ENCODE measurements at regions not wholly inside any gene's neighbourhood (a gene's known extent, or its start where the extent isn't known, plus 50 kb on each side); places are given as distances from the start of the nearest gene placed in this dataset.

- no peak for TF ChIP-seq CREB5 (CRISPR knock-in tag; IDR thresholded peaks at IDR 0.05; ENCODE audit: low read depth)
Measured at GRCh38 chr1:237962985-237963384, 72.3 kb upstream of the ZP4 start (continued).

GRCh38 chr1:237961754-237962153 lies 71.0 kb upstream of the ZP4 start:
- no peak for ATAC-seq
- TF ChIP-seq TCF4 (CRISPR knock-in tag; IDR thresholded peaks at IDR 0.05; ENCODE audit: borderline replicate concordance) (no peak), ZNF565 (CRISPR knock-in tag; conservative IDR thresholded peaks at IDR 0.05; ENCODE audit: low read depth) (no peak), SNAI2 (CRISPR knock-in tag; IDR thresholded peaks at IDR 0.05) (no peak), ZNF70 (CRISPR knock-in tag; IDR thresholded peaks at IDR 0.05) (no peak), CREB5 (CRISPR knock-in tag; IDR thresholded peaks at IDR 0.05; ENCODE audit: low read depth) (no peak), TSHZ2 (CRISPR knock-in tag; IDR thresholded peaks at IDR 0.05) (no peak), ISL1 (CRISPR knock-in tag; IDR thresholded peaks at IDR 0.05) (no peak), GLIS3 (CRISPR knock-in tag; IDR thresholded peaks at IDR 0.05) (no peak), ZFP30 (CRISPR knock-in tag; IDR thresholded peaks at IDR 0.05) (no peak), OSR1 (CRISPR knock-in tag; IDR thresholded peaks at IDR 0.05) (no peak), ZFP3 (CRISPR knock-in tag; IDR thresholded peaks at IDR 0.05) (no peak), POU6F1 (CRISPR knock-in tag; IDR thresholded peaks at IDR 0.05; ENCODE audit: borderline replicate concordance, low read depth) (no peak), PPARA (CRISPR knock-in tag; IDR thresholded peaks at IDR 0.05; ENCODE audit: borderline replicate concordance) (no peak), CSDC2 (CRISPR knock-in tag; IDR thresholded peaks at IDR 0.05) (no peak), CSRNP3 (CRISPR knock-in tag; IDR thresholded peaks at IDR 0.05) (no peak), TOX (CRISPR knock-in tag; IDR thresholded peaks at IDR 0.05; ENCODE audit: borderline replicate concordance) (no peak)

- ATAC-seq: no peak
- no peak for TF ChIP-seq TCF4 (CRISPR knock-in tag; IDR thresholded peaks at IDR 0.05; ENCODE audit: borderline replicate concordance)
- no peak for TF ChIP-seq ZC3H10 (CRISPR knock-in tag; IDR thresholded peaks at IDR 0.05)
- TF ChIP-seq ZNF70 (CRISPR knock-in tag; IDR thresholded peaks at IDR 0.05): no peak
- TF ChIP-seq RARB (CRISPR knock-in tag; IDR thresholded peaks at IDR 0.05): no peak
- no peak for TF ChIP-seq ESRRG (CRISPR knock-in tag; IDR thresholded peaks at IDR 0.05)
Measured at GRCh38 chr1:237959838-237960237, 69.1 kb upstream of the ZP4 start.

- peak; percentile 39; the same call in 2 of the 3 replicates for ATAC-seq
- no peak for TF ChIP-seq PATZ1 (CRISPR knock-in tag; IDR thresholded peaks at IDR 0.05; ENCODE audit: borderline replicate concordance)
- no peak for TF ChIP-seq ZNF70 (CRISPR knock-in tag; IDR thresholded peaks at IDR 0.05)
- TF ChIP-seq ZFP3 (CRISPR knock-in tag; IDR thresholded peaks at IDR 0.05): no peak
- no peak for TF ChIP-seq TSHZ2 (CRISPR knock-in tag; IDR thresholded peaks at IDR 0.05)
- TF ChIP-seq GLIS3 (CRISPR knock-in tag; IDR thresholded peaks at IDR 0.05): no peak
- no peak for TF ChIP-seq ZNF8 (CRISPR knock-in tag; IDR thresholded peaks at IDR 0.05)
- TF ChIP-seq OSR1 (CRISPR knock-in tag; IDR thresholded peaks at IDR 0.05): no peak
- TF ChIP-seq TCF4 (CRISPR knock-in tag; IDR thresholded peaks at IDR 0.05; ENCODE audit: borderline replicate concordance): no peak
- TF ChIP-seq POU6F1 (CRISPR knock-in tag; IDR thresholded peaks at IDR 0.05; ENCODE audit: borderline replicate concordance, low read depth): no peak
- no peak for TF ChIP-seq ZFP30 (CRISPR knock-in tag; IDR thresholded peaks at IDR 0.05)
- no peak for TF ChIP-seq TOX (CRISPR knock-in tag; IDR thresholded peaks at IDR 0.05; ENCODE audit: borderline replicate concordance)
Measured at GRCh38 chr1:237953238-237953637, 62.5 kb upstream of the ZP4 start.

Data from SK-N-SH treated with all-trans-retinoic acid at 6 μM for 48 hours (cell line).